Stomach (tissue), 8 donors: ENCODE measurements at regions not wholly inside any gene's neighbourhood (a gene's known extent, or its start where the extent isn't known, plus 50 kb on each side); places are given as distances from the start of the nearest gene placed in this dataset.
A peak's percentile ranks its signal among the peaks of the same experiment; 100 is the strongest.

Experiments used
- DNase-seq, 2 donors: peaks; one replicate each; pipeline versions ENCODE4 v3.0.0 to v3.0.0-alpha.2; 2013 to 2019
- H3K27ac ChIP-seq, 5 donors: fragments of 200-600 bp in 4 of 5; sonication (generic) in 4 of 5; one replicate each; pipeline ENCODE4 v1.5.1; 2013 to 2019; ENCODE audit warnings: mild to moderate bottlenecking in 1 of 5, moderate library complexity in 1 of 5
- H3K27me3 ChIP-seq, 3 donors: fragments of 200-600 bp; sonication (generic); one replicate each; pipeline ENCODE4 v1.5.1; 2017 to 2019; ENCODE audit warnings: mixed run types in 1 of 3
- H3K36me3 ChIP-seq, 4 donors: fragments of 200-600 bp; sonication (generic); 1 replicate in 3 of 4; 2 replicates in 1 of 4; pipeline ENCODE4 v1.5.1; 2016 to 2019
- H3K4me1 ChIP-seq, 4 donors: fragments of 200-600 bp; sonication (generic); one replicate each; pipeline ENCODE4 v1.5.1; 2016 to 2019
- H3K4me3 ChIP-seq, 4 donors: fragments of 200-600 bp; sonication (generic) in 3 of 4; one replicate each; pipeline ENCODE4 v1.5.1; 2016 to 2019; ENCODE audit warnings: mild to moderate bottlenecking in 1 of 4
- H3K9me3 ChIP-seq, 4 donors: fragments of 200-600 bp; sonication (generic); one replicate each; pipeline ENCODE4 v1.5.1; 2016 to 2019
- CTCF ChIP-seq, 7 experiments: fragments of 450-650 bp in 4 of 7; fragments of 200-600 bp in 3 of 7; sonication (generic) in 3 of 7; IDR thresholded peaks; one replicate each; pipeline ENCODE4 v1.5.1; 2016 to 2019; ENCODE audit warnings: antibody characterized with exemption in 7 of 7, control low read depth in 2 of 7, mild to moderate bottlenecking in 1 of 7
- EP300 ChIP-seq: sonication (generic); formaldehyde crosslinking; IDR thresholded peaks from one replicate; pipeline ENCODE4 v1.6.1; 2017; ENCODE audit warnings: antibody characterized with exemption
- POLR2A ChIP-seq, 4 donors: fragments of 450-650 bp; IDR thresholded peaks; one replicate each; pipeline ENCODE4 v1.6.1; 2016; ENCODE audit warnings: antibody characterized with exemption in 4 of 4, control low read depth in 2 of 4, mild to moderate bottlenecking in 1 of 4, moderate library complexity in 1 of 4
- POLR2AphosphoS5 ChIP-seq, 3 donors: sonication (generic); formaldehyde crosslinking; IDR thresholded peaks; one replicate each; pipeline ENCODE4 v1.6.1; 2016; ENCODE audit warnings: antibody characterized with exemption in 3 of 3
- WGBS, 5 donors: extraction: QIAGEN DNeasy Blood & Tissue Kit in 3 of 5; methylation state at CpG; one replicate each; pipeline versions ENCODE4 v1.1.5 to v1.1.7; 2013 to 2018; 5-methylcytosine and 5-hydroxymethylcytosine counted together
- intact Hi-C: fragments of 100-400 bp; cut with DNase I; formaldehyde crosslinking; loops from one replicate; pipeline ENCODE4 v1.15.1; 2023; ENCODE audit warnings: low total_unique reads
- donor health status: healthy with polysubstance abuse.
- donor health status: Bipolar disorder and iron deficiency.
- donor health status: healthy.

GRCh38 chr17:69856946-69857345, 218.1 kb upstream of the KCNJ16 start:
- no peak for TF ChIP-seq CTCF (IDR thresholded peaks at IDR 0.05)
- TF ChIP-seq POLR2A (IDR thresholded peaks at IDR 0.05): no peak
- no peak for TF ChIP-seq POLR2AphosphoS5 (IDR thresholded peaks at IDR 0.05)
- no peak for TF ChIP-seq EP300
- Histone ChIP-seq H3K27ac (no peak overlapping the region), H3K27me3 (no peaks in the 10 kb centered on the region), H3K9me3 (peaks cover 0 to 15% (median 2%) of the 10 kb centered on the region in 4 donors), H3K4me1 (peaks cover 0 to 8% (median 0%) of the 10 kb centered on the region in 4 donors), H3K36me3 (no peaks in the 10 kb centered on the region), H3K4me3 (no peak overlapping the region)
- WGBS, 5 donors: 49 to 86% (median 67%) methylated on average over 1 of the region's 1 CpG
- DNase-seq: no peak
- intact Hi-C loops: no loop called here

GRCh38 chr17:69857412-69857835, 217.6 kb upstream of the KCNJ16 start:
- peak in 1 of 2 donors; percentile 23 for DNase-seq
- H3K4me1 ChIP-seq: peaks cover 0 to 8% (median 0%) of the 10 kb centered on the region in 4 donors
- H3K27me3 ChIP-seq: no peaks in the 10 kb centered on the region
- peaks cover 0 to 15% (median 2%) of the 10 kb centered on the region in 4 donors for H3K9me3 ChIP-seq
- no peak overlapping the region for H3K27ac ChIP-seq
- no peak overlapping the region for H3K4me3 ChIP-seq
- no peaks in the 10 kb centered on the region for H3K36me3 ChIP-seq
- TF ChIP-seq POLR2A (IDR thresholded peaks at IDR 0.05) (no peak), POLR2AphosphoS5 (IDR thresholded peaks at IDR 0.05) (peak in 2 of 3 donors; percentile 23 to 57)
- intact Hi-C loops: no loop called here

DNA sequence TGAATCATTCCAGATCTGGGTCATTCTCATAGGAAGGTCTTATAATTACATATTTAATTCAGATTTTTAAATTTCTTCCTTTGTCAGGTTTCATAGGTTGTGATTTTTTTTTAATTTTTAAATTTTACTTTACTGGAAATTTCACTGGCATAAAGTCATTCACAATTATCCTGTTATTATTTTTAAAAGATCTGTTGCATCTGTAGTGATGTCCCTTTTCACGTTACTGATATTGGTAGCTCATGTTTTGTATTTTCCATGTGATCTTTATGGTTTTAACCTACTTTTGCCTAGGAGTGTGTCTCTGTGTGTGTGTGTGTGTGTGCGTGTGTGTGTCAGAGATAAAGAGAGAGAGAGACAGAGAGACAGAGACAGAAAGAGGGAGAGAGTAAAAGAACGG, 216.6 kb upstream of the KCNJ16 start:
- Histone ChIP-seq H3K4me1 (peaks cover 0 to 8% (median 0%) of the 10 kb centered on the region in 4 donors), H3K9me3 (peaks cover 0 to 15% (median 2%) of the 10 kb centered on the region in 4 donors), H3K36me3 (no peaks in the 10 kb centered on the region), H3K4me3 (no peak overlapping the region), H3K27ac (no peak overlapping the region), H3K27me3 (no peaks in the 10 kb centered on the region)
- intact Hi-C loops: no loop called here
- WGBS, 5 donors: 60 to 80% (median 64%) methylated on average over 3 of the region's 3 CpGs
- TF ChIP-seq POLR2A (IDR thresholded peaks at IDR 0.05) (no peak), POLR2AphosphoS5 (IDR thresholded peaks at IDR 0.05) (no peak), CTCF (IDR thresholded peaks at IDR 0.05) (no peak), EP300 (no peak)
- no peak for DNase-seq

- DNase-seq: no peak
- Histone ChIP-seq H3K27ac (no peak overlapping the region), H3K36me3 (no peaks in the 10 kb centered on the region), H3K27me3 (no peaks in the 10 kb centered on the region), H3K4me1 (no peaks in the 10 kb centered on the region), H3K9me3 (peaks cover 0 to 15% (median 2%) of the 10 kb centered on the region in 4 donors), H3K4me3 (no peak overlapping the region)
- intact Hi-C loops: no loop called here
- 79 to 92% (median 83%) methylated on average over 3 of the region's 3 CpGs for whole genome bisulfite sequencing, 5 donors
- TF ChIP-seq POLR2AphosphoS5 (IDR thresholded peaks at IDR 0.05) (no peak), EP300 (no peak), CTCF (IDR thresholded peaks at IDR 0.05) (no peak), POLR2A (IDR thresholded peaks at IDR 0.05) (no peak)
Measured at GRCh38 chr17:69860142-69860680, 214.8 kb upstream of the KCNJ16 start.

DNA sequence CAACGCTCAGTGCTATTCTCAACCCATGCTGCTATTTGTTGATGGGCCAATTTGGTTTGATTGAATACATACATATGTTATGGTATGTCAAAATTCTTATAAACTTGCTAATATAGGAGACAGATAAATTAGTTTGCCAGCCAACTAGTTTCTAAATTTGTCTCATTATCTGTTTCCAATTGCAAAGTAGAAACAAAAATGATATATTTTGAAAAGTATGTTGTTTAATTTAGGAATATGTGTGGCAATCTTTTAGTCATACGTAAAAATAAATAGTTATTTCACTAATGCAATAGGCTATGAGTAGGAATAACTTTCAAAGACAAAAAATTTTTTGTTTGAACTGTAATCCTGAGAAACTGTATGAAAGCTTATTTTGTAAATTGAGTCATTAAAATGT, 210.6 kb upstream of the KCNJ16 start:
- no peaks in the 10 kb centered on the region for H3K4me1 ChIP-seq
- H3K27ac ChIP-seq: no peak overlapping the region
- 83 to 92% (median 89%) methylated on average over 2 of the region's 2 CpGs for whole genome bisulfite sequencing, 5 donors
- no peak overlapping the region for H3K4me3 ChIP-seq
- peaks cover 0 to 8% (median 0%) of the 10 kb centered on the region in 4 donors for H3K9me3 ChIP-seq
- no peak for TF ChIP-seq CTCF (IDR thresholded peaks at IDR 0.05)
- TF ChIP-seq EP300: no peak
- no peak for TF ChIP-seq POLR2A (IDR thresholded peaks at IDR 0.05)
- TF ChIP-seq POLR2AphosphoS5 (IDR thresholded peaks at IDR 0.05): no peak
- H3K27me3 ChIP-seq: no peaks in the 10 kb centered on the region
- no peaks in the 10 kb centered on the region for H3K36me3 ChIP-seq
- no peak for DNase-seq
- intact Hi-C loops: no loop called here
